ENCODE measurements at regions not wholly inside any gene's neighbourhood (a gene's known extent, or its start where the extent isn't known, plus 50 kb on each side); places are given as distances from the start of the nearest gene placed in this dataset.
"Not testable (repeated sequence)": the region's sequence is repeated elsewhere in the genome, so short reads cannot be mapped to it uniquely, and the experiment has no call there.

- DNase-seq (ENCODE audit: low spot score in 2 of 2) (no peak), FAIRE-seq (no peak)
Observed at GRCh38 chr17:31798205-31798724, 60.8 kb downstream of the COPRS start.

DNA sequence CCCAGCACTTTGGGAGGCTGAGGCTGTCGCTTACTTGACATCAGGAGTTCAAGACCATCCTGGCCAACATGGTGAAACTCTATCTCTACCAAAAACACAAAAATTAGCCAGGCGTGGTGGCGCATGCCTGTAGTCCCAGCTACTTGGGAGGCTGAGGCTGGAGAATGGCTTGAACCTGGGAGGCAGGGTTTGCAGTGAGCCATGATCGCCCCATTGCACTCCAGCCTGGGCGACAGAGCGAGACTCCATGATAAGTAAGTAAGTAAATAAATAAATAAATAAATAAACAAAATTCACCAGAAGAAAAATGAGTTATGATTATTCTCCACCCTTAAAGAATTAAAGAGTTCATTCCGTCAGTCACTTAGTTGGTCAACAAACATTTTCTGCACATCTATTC lies 63.1 kb downstream of the COPRS start:
- not testable (repeated sequence) for DNase-seq (ENCODE audit: low spot score in 2 of 2); FAIRE-seq

DNA sequence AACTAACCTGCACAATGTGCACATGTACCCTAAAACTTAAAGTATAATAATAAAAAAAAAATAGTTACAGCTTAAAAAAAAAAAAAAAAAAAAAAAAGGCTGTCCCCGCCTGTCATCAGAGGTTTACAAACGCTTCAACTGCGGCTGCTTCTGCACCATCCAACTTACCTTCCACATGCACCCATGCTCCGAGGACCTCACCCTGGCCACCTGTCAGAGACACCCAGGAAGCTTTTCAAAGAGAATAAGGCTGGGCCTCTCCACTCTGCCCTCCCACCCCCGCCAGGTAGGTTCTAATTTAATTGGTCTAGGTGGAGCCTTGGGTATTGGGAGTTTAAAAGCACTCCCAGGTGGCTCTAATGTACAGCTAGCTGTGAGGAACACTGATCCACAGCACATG lies 64.9 kb downstream of the COPRS start:
- no peak for FAIRE-seq
- no peak for DNase-seq (ENCODE audit: low spot score in 2 of 2)

- FAIRE-seq = not testable (repeated sequence)
Observed at GRCh38 chr17:31793634-31794033, 65.4 kb downstream of the COPRS start.

DNA sequence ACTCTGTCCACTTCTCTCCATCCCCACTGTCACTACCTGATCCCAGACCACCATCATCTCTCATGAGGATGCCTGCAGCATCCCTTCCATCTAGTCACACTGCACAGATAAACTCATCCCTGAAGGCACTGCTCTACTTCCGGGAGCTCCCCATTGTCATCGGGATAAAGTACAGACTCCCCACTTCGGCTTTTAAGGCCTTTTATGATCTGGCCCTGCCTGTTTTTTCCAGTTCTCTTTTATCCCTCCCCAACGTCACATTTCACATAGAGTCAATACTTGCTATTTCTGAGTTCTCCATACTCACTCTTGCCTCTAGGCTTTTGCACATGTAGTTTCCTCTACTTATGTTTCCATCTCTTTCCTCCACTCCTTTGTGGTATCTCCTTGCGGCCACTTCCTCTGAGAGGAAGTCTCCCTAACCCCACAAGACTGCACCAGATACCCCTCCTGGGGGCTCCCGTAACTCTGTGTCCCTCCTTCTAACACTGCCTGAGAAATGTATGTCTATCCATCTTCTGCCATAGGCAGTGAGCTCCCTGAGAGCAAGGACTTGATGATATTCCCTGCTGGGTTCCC lies 66.9 kb downstream of the COPRS start:
- no peak for FAIRE-seq

More at GRCh38 chr17:31793634-31794033, 65.4 kb downstream of the COPRS start:
- DNase-seq (ENCODE audit: low spot score in 2 of 2) = not testable (repeated sequence)

DNA sequence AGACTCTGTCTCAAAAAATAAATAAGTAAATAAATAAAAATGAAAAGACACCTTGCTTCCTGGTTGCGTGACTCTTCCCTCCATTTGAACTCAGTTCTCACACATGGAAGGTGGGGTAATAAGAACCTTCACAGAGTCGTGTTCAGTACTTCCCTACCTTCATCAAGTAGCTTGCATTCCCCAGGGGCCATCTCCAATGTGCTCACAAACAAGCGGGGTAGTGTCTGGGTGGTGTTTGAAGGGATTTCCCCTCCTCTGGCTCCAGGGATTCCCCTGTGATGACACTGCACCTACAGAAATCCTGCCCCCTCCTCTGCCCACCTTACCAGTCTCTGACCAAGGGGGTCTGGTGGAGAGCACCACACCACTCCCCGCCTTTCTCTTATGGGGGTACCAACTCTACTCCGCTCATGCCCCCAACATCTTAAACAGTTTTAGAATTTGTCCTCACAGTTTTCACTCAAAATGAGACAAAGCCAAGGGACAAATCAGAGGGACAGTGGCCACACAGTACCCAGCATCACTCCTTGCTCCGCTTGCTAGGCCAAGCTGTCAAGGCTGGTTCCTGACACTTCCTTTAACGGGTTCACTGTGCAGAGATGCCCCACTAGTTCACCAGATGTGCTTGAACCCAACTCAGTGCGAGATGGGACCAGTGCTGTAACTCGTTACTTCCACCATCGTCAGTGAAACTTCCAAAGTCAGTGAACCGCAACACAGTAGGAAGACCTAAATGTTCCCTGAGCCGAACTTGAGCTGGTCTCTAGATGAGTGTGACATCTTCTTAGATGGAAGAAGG lies 69.1 kb downstream of the COPRS start:
- FAIRE-seq (no peak), DNase-seq (ENCODE audit: low spot score in 2 of 2) (no peak)

More for the DNA sequence above, 66.9 kb downstream of the COPRS start:
- no peak for DNase-seq (ENCODE audit: low spot score in 2 of 2)

DNA sequence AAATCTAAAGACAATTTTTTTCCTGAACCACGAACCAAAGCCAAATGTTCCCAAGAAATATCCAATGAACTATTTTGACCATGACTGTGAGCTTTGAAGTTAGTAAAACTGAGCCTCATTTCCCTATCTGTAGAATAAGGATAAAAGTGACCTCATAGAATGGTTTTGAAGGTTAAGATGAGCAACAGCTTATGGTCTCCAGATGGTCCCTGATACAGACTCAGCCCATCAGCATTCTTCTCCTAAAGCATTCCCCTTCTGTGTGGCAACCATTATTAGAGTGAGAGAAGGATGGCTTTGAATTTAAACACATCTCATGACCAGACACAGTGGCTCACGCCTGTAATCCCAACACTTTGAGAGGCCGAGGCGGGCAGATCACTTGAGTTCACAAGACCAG lies 70.1 kb downstream of the COPRS start:
- FAIRE-seq (no peak), DNase-seq (ENCODE audit: low spot score in 2 of 2) (no peak)

DNA sequence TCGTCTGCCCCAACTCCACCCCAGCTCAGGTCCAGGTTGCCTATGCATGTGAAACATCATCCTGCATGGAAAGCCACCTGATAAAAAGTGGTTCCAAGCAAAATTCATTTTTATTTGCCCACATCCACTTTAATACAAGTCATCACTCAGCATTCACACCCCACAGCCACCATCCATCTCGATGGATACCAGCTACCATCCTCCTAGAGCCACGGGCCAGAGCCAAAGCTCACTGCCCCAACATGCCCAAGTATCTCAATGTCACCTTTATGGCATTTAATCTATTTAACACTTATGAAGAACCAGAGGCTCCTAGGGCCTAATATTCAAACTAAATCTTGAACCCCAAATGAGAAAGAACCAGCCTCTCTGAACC lies 70.5 kb downstream of the COPRS start:
- FAIRE-seq = no peak
- no peak for DNase-seq (ENCODE audit: low spot score in 2 of 2)

DNA sequence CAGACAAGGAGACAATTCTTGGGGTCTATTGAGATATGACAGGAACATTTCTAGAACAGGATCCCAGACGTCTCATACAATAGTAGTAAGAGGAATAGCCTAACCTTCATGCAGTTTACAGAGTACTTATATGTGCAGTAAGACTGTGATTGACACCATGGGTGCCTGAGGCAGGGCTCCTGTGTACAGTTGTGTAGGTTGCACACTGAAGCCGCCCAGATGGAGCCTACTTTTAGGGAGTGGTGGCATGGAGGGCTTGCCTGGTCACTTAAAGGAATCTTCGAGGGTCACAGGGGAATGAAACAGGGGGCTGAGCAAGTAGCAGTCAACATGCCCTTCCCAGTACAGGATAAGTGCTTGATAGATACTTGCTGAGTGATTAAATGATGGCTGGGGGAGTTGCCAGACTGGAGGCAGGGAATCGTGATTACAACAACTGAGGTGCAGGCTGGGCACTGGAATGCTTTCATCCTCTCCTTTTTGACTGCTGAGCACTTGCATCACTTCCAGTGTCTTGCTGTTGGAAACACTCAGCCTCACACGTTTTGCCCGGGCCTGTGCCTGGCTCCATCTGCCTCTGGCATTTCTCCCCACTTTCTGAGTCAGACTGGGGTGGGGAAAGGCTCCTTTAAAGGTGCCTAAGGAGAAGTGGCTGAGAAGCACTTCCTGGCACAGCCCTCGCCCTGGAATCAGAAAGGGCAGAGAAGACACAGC lies 71.0 kb downstream of the COPRS start:
- DNase-seq (ENCODE audit: low spot score in 2 of 2) (no peak), FAIRE-seq (no peak)

GRCh38 chr17:31786796-31787481 lies 72.1 kb downstream of the COPRS start:
- FAIRE-seq (no peak), DNase-seq (ENCODE audit: low spot score in 2 of 2) (no peak)

DNA sequence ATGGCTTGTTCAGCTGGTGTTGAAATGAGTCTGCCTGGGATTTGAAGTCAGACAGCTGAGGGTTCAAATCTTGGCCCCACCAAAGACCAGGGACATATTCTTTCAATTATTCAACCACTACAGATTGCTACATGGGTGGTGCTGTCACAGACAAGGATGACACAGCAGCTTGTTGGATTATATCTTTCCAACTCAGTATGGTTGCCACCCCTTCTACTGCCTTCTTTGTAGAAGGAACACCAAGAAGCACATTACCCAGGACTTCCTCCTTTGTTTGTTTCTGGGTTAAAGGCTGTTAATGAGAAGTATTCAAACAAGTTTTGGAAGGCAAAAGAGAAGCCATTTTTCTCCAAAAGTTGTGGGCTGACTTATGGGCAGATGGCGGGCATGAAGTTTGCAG lies 78.6 kb downstream of the COPRS start:
- no peak for DNase-seq (ENCODE audit: low spot score in 2 of 2)
- no peak for FAIRE-seq

DNA sequence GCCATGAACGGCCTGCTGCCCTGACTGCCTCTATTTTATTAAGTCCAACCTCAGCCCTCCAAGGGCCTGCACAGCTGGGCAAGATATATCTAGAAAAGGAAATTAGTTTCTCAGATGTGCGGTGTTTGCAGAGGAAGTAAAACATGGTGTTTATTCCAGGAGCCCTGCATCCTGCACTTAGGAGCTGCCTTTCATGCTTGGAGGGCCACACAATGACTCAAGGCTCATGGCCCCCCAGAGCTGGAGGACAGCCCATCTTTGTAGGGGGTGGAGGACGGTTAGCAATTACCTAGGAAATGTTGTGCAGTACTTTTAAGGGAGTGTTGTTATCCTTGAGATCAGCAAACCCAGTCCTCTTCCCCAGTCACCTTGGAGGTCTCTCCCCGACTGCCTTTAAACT lies 80.5 kb downstream of the COPRS start:
- DNase-seq (ENCODE audit: low spot score in 2 of 2) (no peak), FAIRE-seq (no peak)

DNA sequence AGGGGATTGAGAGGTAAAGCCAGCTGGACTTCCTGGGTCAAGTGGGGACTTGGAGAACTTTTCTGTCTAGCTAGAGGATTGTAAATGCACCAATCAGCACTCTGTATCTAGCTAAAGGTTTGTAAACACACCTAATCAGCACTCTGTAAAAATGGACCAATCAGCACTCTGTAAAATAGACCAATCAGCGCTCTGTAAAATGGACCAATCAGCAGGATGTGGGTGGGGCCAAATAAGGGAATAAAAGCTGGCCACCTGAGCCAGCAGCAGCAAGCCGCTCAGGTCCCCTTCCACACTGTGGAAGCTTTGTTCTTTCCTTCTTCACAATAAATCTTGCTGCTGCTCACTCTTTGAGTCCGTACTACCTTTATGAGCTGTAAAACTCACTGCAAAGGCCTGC lies 87.7 kb downstream of the COPRS start:
- DNase-seq (ENCODE audit: low spot score in 2 of 2); FAIRE-seq: not testable (repeated sequence)

DNA sequence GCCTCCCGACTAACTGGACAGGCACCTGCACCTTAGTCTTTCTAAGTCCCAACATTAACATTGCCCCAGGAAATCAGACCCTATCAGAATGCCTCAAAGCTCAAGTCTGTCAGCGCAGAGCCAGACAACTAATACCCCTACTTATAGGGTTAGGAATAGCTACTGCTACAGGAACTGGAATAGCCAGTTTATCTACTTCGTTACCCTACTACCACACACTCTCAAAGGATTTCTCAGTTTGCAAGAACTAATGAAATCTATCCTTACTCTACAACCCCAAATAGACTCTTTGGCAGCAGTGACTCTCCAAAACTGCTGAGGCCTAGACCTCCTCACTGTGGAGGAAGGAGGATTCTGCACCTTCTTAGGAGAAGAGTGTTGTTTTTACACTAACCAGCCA lies 88.5 kb downstream of the COPRS start:
- not testable (repeated sequence) for DNase-seq (ENCODE audit: low spot score in 2 of 2); FAIRE-seq

DNA sequence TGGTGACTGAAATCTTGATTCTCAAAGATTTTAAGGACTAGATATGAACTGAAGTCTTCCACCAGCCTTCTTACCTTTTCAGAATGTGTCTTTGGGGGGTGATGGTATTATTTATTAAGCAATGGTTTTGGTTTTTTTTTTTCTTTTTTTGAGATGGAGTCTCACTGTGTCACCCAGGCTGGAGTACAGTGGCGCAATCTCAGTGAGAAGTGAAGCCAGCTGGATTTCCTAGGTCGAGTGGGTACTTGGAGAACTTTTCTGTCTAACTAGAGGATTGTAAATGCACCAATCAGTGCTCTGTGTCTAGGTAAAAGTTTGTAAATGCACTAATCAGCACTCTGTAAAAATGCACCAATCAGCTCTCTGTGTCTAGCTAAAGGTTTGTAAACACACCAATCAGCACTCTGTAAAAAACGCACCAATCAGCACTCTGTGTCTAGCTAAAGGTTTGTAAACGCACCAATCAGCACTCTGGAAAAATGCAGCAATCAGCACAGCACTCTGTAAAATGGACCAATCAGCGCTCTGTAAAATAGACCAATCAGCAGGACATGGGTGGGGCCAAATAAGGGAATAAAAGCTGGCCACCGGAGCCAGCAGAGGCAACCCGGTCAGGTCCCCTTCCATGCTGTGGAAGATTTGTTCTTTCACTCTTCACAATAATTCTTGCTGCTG lies 97.1 kb downstream of the COPRS start:
- DNase-seq (ENCODE audit: low spot score in 2 of 2); FAIRE-seq: not testable (repeated sequence)

GRCh38 chr17:31758646-31759045 lies 100.4 kb downstream of the COPRS start:
- FAIRE-seq (no peak), DNase-seq (ENCODE audit: low spot score in 2 of 2) (no peak)

- DNase-seq (ENCODE audit: low spot score in 2 of 2) (no peak), FAIRE-seq (no peak)
Observed at GRCh38 chr17:31757097-31757496, 101.9 kb downstream of the COPRS start.

DNA sequence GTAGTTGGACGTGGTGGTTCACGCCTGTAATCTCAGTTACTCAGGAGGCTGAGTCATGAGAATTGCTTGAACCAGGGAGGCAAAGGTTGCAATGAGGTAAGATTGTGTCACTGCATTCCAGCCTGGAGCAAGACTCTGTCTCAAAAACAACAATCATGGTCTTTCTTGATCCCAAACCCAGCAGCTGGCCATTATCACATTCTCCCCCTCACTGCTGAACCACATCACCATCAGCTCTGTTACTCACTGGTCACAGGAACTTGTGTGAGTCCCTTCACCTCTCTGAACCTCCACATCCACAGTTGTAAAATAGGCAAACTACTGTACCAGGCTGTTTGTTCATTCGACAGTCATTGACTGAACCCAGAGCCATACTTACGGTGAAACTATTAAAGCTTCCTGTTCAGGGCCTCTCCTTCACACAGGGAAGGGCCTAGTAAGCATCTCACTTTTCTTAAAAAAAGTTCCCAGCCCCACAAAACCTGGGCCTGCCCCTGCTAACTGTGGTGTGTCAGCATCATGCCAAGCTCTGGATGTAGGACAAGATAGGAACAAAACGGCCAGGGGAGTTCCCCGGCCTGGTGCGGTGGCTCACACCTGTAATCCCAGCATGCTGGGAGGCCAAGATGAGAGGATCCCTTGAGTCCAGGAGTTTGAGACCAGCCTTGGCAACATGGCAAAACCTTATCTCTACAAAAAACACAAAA lies 104.7 kb downstream of the COPRS start:
- FAIRE-seq (no peak), DNase-seq (ENCODE audit: low spot score in 2 of 2) (no peak)

GRCh38 chr17:31753011-31753410 lies 106.0 kb downstream of the COPRS start:
- FAIRE-seq = no peak
- no peak for DNase-seq (ENCODE audit: low spot score in 2 of 2)

- no peak for FAIRE-seq
- no peak for DNase-seq (ENCODE audit: low spot score in 2 of 2)
Observed at GRCh38 chr17:31752584-31752983, 106.5 kb downstream of the COPRS start.
